ENCODE measurements at regions not wholly inside any gene's neighbourhood (a gene's known extent, or its start where the extent isn't known, plus 50 kb on each side); places are given as distances from the start of the nearest gene placed in this dataset.

GRCh38 chr7:149562602-149563001 lies 65.0 kb upstream of the ZNF746 start:
- DNase-seq (ENCODE audit: low read depth, low spot score) (peak; percentile 40), FAIRE-seq (peak; percentile 43)
- Histone ChIP-seq H3K4me1 (ENCODE audit: control insufficient read depth, extremely low read depth, insufficient read depth, low read length) (peaks cover 51% of the 10 kb centered on the region), H3K9me3 (ENCODE audit: control insufficient read depth, low read depth, low read length) (no peaks in the 10 kb centered on the region), H3K9me1 (ENCODE audit: control insufficient read depth, extremely low read depth, insufficient read depth, low read length) (no peaks in the 10 kb centered on the region), H3K36me3 (ENCODE audit: control insufficient read depth in 2 of 2, extremely low read depth in 1 of 2, insufficient read depth in 2 of 2, low read length in 2 of 2) (peaks cover 7 to 14% of the 10 kb centered on the region in 2 experiments), H3K4me2 (ENCODE audit: control insufficient read depth, extremely low read depth, insufficient read depth, low read depth, low read length) (peak overlapping the region; percentile 51), H3K27ac (ENCODE audit: control insufficient read depth, insufficient read depth, low read length) (peak overlapping the region; percentile 22), H3K79me2 (ENCODE audit: control insufficient read depth, insufficient read depth, low read length) (peaks cover 6% of the 10 kb centered on the region), H3K9ac (ENCODE audit: control insufficient read depth, extremely low read depth, insufficient read depth, low read length) (no peak overlapping the region), H3K4me3 (ENCODE audit: control insufficient read depth in 2 of 3, extremely low read depth in 1 of 3, insufficient read depth in 2 of 3, low read depth in 1 of 3, low read length in 3 of 3) (no peak overlapping the region), H2AFZ (ENCODE audit: control insufficient read depth, low read length) (no peak overlapping the region), H4K20me1 (ENCODE audit: control insufficient read depth, extremely low read depth, insufficient read depth, low read length) (peaks cover 7% of the 10 kb centered on the region), H3K27me3 (ENCODE audit: control insufficient read depth, extremely low read depth, insufficient read depth, low read length) (no peaks in the 10 kb centered on the region)
- TF ChIP-seq, protein P1, sequence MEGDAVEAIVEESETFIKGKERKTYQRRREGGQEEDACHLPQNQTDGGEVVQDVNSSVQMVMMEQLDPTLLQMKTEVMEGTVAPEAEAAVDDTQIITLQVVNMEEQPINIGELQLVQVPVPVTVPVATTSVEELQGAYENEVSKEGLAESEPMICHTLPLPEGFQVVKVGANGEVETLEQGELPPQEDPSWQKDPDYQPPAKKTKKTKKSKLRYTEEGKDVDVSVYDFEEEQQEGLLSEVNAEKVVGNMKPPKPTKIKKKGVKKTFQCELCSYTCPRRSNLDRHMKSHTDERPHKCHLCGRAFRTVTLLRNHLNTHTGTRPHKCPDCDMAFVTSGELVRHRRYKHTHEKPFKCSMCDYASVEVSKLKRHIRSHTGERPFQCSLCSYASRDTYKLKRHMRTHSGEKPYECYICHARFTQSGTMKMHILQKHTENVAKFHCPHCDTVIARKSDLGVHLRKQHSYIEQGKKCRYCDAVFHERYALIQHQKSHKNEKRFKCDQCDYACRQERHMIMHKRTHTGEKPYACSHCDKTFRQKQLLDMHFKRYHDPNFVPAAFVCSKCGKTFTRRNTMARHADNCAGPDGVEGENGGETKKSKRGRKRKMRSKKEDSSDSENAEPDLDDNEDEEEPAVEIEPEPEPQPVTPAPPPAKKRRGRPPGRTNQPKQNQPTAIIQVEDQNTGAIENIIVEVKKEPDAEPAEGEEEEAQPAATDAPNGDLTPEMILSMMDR (optimal IDR thresholded peaks at IDR 0.05 in 1 of 3, IDR thresholded peaks at IDR 0.05 in 1 of 3, conservative IDR thresholded peaks at IDR 0.05 in 1 of 3; ENCODE audit: extremely low read depth in 1 of 3, insufficient read depth in 2 of 3, low read length in 3 of 3), result no peak
- TF ChIP-seq EZH2 (IDR thresholded peaks at IDR 0.05; ENCODE audit: low read length), result no peak
- dilution Hi-C loops (cut with MboI; ENCODE audit: extremely low pct_ligation_motif_present, low sequenced_read_pairs), result no loop called here

- peaks cover 51% of the 10 kb centered on the region for H3K4me1 ChIP-seq (ENCODE audit: control insufficient read depth, extremely low read depth, insufficient read depth, low read length)
- dilution Hi-C loops (cut with MboI; ENCODE audit: extremely low pct_ligation_motif_present, low sequenced_read_pairs), result no loop called here
- TF ChIP-seq EZH2 (IDR thresholded peaks at IDR 0.05; ENCODE audit: low read length), result no peak
- TF ChIP-seq, protein P1 (optimal IDR thresholded peaks at IDR 0.05 in 1 of 3, IDR thresholded peaks at IDR 0.05 in 1 of 3, conservative IDR thresholded peaks at IDR 0.05 in 1 of 3; ENCODE audit: extremely low read depth in 1 of 3, insufficient read depth in 2 of 3, low read length in 3 of 3), result no peak
- no peak for DNase-seq (ENCODE audit: low read depth, low spot score)
- no peaks in the 10 kb centered on the region for H3K9me3 ChIP-seq (ENCODE audit: control insufficient read depth, low read depth, low read length)
- no peak for FAIRE-seq
- H3K27me3 ChIP-seq (ENCODE audit: control insufficient read depth, extremely low read depth, insufficient read depth, low read length), result no peaks in the 10 kb centered on the region
- no peak overlapping the region for H2AFZ ChIP-seq (ENCODE audit: control insufficient read depth, low read length)
- peaks cover 6% of the 10 kb centered on the region for H3K79me2 ChIP-seq (ENCODE audit: control insufficient read depth, insufficient read depth, low read length)
- no peak overlapping the region for H3K9ac ChIP-seq (ENCODE audit: control insufficient read depth, extremely low read depth, insufficient read depth, low read length)
- H3K9me1 ChIP-seq (ENCODE audit: control insufficient read depth, extremely low read depth, insufficient read depth, low read length), result no peaks in the 10 kb centered on the region
- no peak overlapping the region for H3K4me2 ChIP-seq (ENCODE audit: control insufficient read depth, extremely low read depth, insufficient read depth, low read depth, low read length)
- peaks cover 7% of the 10 kb centered on the region for H4K20me1 ChIP-seq (ENCODE audit: control insufficient read depth, extremely low read depth, insufficient read depth, low read length)
- no peak overlapping the region for H3K4me3 ChIP-seq (ENCODE audit: control insufficient read depth in 2 of 3, extremely low read depth in 1 of 3, insufficient read depth in 2 of 3, low read depth in 1 of 3, low read length in 3 of 3)
- peaks cover 4% of the 10 kb centered on the region in 2 experiments for H3K36me3 ChIP-seq (ENCODE audit: control insufficient read depth in 2 of 2, extremely low read depth in 1 of 2, insufficient read depth in 2 of 2, low read length in 2 of 2)
- H3K27ac ChIP-seq (ENCODE audit: control insufficient read depth, insufficient read depth, low read length), result peak overlapping the region; percentile 84
Observed at GRCh38 chr7:149561072-149561471, 63.5 kb upstream of the ZNF746 start.
